Esophagus squamous epithelium (tissue), 4 donors: ENCODE measurements at regions not wholly inside any gene's neighbourhood (a gene's known extent, or its start where the extent isn't known, plus 50 kb on each side); places are given as distances from the start of the nearest gene placed in this dataset.

Source experiments
- POLR2A ChIP-seq, 4 donors: fragments of 450-650 bp; IDR thresholded peaks; one replicate each; pipeline ENCODE4 v1.6.1; 2017; ENCODE audit warnings: antibody characterized with exemption in 4 of 4, mild to moderate bottlenecking in 4 of 4, moderate library complexity in 3 of 4
- TF ChIP-seq, protein P1 (sequence below), 6 experiments: fragments of 450-650 bp in 4 of 6; fragments of 200-600 bp in 2 of 6; sonication (generic) in 2 of 6; IDR thresholded peaks; one replicate each; pipeline ENCODE4 v1.5.1; 2016 to 2019; ENCODE audit warnings: antibody characterized with exemption in 6 of 6, mild to moderate bottlenecking in 4 of 6, moderate library complexity in 4 of 6

DNA sequence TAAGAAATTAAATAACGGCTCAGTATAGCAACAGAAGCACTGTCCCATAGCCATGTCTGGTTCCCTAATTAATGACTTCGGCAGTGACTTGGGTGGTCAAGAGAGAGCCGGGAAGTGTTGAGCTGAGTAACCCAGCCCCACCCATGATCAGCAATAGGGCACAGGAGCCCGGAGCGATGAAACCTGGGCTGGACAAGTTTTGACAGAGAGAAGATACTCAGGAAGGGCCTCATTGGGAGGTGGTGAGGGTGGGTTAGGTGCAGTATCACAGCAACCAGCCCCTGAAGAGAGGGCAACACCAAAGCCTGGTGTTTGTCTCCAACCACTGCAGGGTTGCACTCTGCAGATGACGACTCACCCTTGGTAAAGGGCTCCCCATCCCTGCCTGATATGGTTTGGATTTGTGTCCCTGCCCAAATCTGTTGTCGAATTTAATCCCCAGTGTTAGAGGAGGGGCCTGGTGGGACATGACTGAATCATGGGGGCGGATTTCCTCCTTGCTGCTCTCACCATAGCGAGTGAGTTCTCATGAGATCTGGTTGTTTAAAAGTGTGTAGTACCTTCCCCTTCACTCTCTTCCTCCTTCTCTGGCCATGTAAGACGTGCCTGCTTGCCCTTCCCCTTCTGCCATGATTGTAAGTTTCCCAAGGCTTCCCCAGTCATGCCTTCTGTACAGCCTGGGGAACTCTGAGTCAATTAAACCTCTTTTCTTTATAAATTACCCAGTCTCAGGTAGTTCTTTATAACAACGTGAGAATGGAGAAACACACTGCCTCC lies 124.9 kb upstream of the MED13L start:
- TF ChIP-seq, protein P1, sequence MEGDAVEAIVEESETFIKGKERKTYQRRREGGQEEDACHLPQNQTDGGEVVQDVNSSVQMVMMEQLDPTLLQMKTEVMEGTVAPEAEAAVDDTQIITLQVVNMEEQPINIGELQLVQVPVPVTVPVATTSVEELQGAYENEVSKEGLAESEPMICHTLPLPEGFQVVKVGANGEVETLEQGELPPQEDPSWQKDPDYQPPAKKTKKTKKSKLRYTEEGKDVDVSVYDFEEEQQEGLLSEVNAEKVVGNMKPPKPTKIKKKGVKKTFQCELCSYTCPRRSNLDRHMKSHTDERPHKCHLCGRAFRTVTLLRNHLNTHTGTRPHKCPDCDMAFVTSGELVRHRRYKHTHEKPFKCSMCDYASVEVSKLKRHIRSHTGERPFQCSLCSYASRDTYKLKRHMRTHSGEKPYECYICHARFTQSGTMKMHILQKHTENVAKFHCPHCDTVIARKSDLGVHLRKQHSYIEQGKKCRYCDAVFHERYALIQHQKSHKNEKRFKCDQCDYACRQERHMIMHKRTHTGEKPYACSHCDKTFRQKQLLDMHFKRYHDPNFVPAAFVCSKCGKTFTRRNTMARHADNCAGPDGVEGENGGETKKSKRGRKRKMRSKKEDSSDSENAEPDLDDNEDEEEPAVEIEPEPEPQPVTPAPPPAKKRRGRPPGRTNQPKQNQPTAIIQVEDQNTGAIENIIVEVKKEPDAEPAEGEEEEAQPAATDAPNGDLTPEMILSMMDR (IDR thresholded peaks at IDR 0.05), result no peak
- TF ChIP-seq POLR2A (IDR thresholded peaks at IDR 0.05), result no peak
